PC-3 (cell line): ENCODE measurements at regions not wholly inside any gene's neighbourhood (a gene's known extent, or its start where the extent isn't known, plus 50 kb on each side); places are given as distances from the start of the nearest gene placed in this dataset.

Source experiments
- ATAC-seq: fragments of 200-7000 bp; cut with Tn5 transposase; 2 replicates; pipeline ENCODE4 v1.9.1; 2020; ENCODE audit warnings: mild to moderate bottlenecking, moderate library complexity
- BruUV-seq: library from RNA; stranded (reverse); fragments of 400-500 nt; replicated peaks from 2 replicates; lab custom pipeline; 2021; lab: Mats Ljungman, UMichigan
- CTCF ChIA-PET: fragments of 300-600 bp; sonication (Branson Sonifier 250); formaldehyde crosslinking; loops from one replicate; lab custom pipeline; 2022; ENCODE audit warnings: antibody characterized with exemption; lab: Charles Lee
- POLR2A ChIA-PET: fragments of 300-600 bp; sonication (Branson Sonifier 250); formaldehyde crosslinking; loops from one replicate; lab custom pipeline; 2022; ENCODE audit warnings: antibody characterized with exemption; ENCODE audit not compliant: unreplicated experiment; lab: Charles Lee
- DNase-seq: peaks from one replicate; pipeline ENCODE4 v3.0.0-alpha.2; 2015
- H2AFZ ChIP-seq: fragments of 300-600 bp; sonication (generic); 2 replicates; pipeline ENCODE4 v1.6.0; 2016; ENCODE audit warnings: antibody characterized with exemption, low read length
- H3F3A ChIP-seq: fragments of 300-600 bp; sonication (generic); one replicate; pipeline ENCODE4 v1.6.0; 2017; ENCODE audit warnings: antibody characterized with exemption, low read length, control low read depth, mild to moderate bottlenecking; ENCODE audit not compliant: unreplicated experiment
- H3K27ac ChIP-seq: fragments of 300-600 bp; sonication (generic); 2 replicates; pipeline ENCODE4 v1.5.1; 2016; ENCODE audit warnings: mild to moderate bottlenecking, low read length
- H3K27me3 ChIP-seq: fragments of 300-600 bp; sonication (generic); 2 replicates; pipeline ENCODE4 v1.6.1; 2016; ENCODE audit warnings: low read length, mixed read lengths
- H3K36me3 ChIP-seq: fragments of 300-600 bp; sonication (generic); 2 replicates; pipeline ENCODE4 v1.6.1; 2016; ENCODE audit warnings: low read depth, mixed run types, low read length, mixed read lengths
- H3K4me1 ChIP-seq: fragments of 300-600 bp; sonication (generic); 2 replicates; pipeline ENCODE4 v1.5.1; 2016; ENCODE audit warnings: low read length; ENCODE audit not compliant: insufficient read depth
- H3K4me2 ChIP-seq: fragments of 300-600 bp; sonication (generic); 2 replicates; pipeline ENCODE4 v1.6.0; 2016; ENCODE audit warnings: low read length
- H3K4me3 ChIP-seq: fragments of 300-600 bp; sonication (generic); 2 replicates; pipeline ENCODE4 v1.5.1; 2016; ENCODE audit warnings: mild to moderate bottlenecking, low read length, mixed read lengths
- H3K79me2 ChIP-seq: fragments of 300-600 bp; sonication (generic); 2 replicates; pipeline ENCODE4 v1.6.1; 2017; ENCODE audit warnings: low read length, mixed read lengths
- H3K9ac ChIP-seq: fragments of 300-600 bp; sonication (generic); 2 replicates; pipeline ENCODE4 v1.6.0; 2016; ENCODE audit warnings: mild to moderate bottlenecking, low read length
- H3K9me2 ChIP-seq: fragments of 300-600 bp; sonication (generic); replicated peaks from 2 replicates; pipeline ENCODE4 v1.6.1; 2016; ENCODE audit warnings: mixed run types, low read length, mixed read lengths
- H3K9me3 ChIP-seq: fragments of 300-600 bp; sonication (generic); 2 replicates; pipeline ENCODE4 v1.6.1; 2016; ENCODE audit warnings: low read length, mixed read lengths
- H4K20me1 ChIP-seq: fragments of 300-600 bp; sonication (generic); 2 replicates; pipeline ENCODE4 v1.6.1; 2016; ENCODE audit warnings: low read length, mixed read lengths
- EZH2 ChIP-seq: fragments of 300-600 bp; sonication (generic); IDR thresholded peaks from one replicate; pipeline ENCODE4 v1.6.1; 2017; ENCODE audit warnings: antibody characterized with exemption, mild to moderate bottlenecking, low read length; ENCODE audit not compliant: unreplicated experiment
- EZH2phosphoT487 ChIP-seq: fragments of 300-600 bp; sonication (generic); IDR thresholded peaks from 2 replicates; pipeline ENCODE4 v1.6.1; 2018; ENCODE audit warnings: mild to moderate bottlenecking, antibody characterized with exemption, low read length, borderline replicate concordance
- intact Hi-C: fragments of 100-400 bp; cut with micrococcal nuclease; formaldehyde crosslinking; loops from 2 replicates; pipeline ENCODE4 v1.9.0; 2023
- TF ChIP-seq, protein P1 (sequence below): fragments of 300-600 bp; sonication (generic); conservative IDR thresholded peaks from 2 replicates; pipeline ENCODE4 v1.5.1; 2017; ENCODE audit warnings: antibody characterized with exemption, low read depth, mild to moderate bottlenecking, low read length

- Histone ChIP-seq H3K9ac (no peak overlapping the region), H3K27me3 (no peaks in the 10 kb centered on the region), H3K4me3 (no peak overlapping the region), H3K79me2 (no peaks in the 10 kb centered on the region), H3K9me3 (no peaks in the 10 kb centered on the region), H3K27ac (no peak overlapping the region), H3K36me3 (no peaks in the 10 kb centered on the region), H3K4me2 (no peak overlapping the region), H3K4me1 (no peaks in the 10 kb centered on the region), H3F3A (no peaks in the 10 kb centered on the region), H3K9me2 (no peaks in the 10 kb centered on the region), H4K20me1 (no peaks in the 10 kb centered on the region), H2AFZ (no peak overlapping the region)
- ChIA-PET POLR2A (no interaction called here), CTCF (no interaction called here)
- TF ChIP-seq EZH2phosphoT487 (no peak), EZH2 (no peak)
- TF ChIP-seq, protein P1, sequence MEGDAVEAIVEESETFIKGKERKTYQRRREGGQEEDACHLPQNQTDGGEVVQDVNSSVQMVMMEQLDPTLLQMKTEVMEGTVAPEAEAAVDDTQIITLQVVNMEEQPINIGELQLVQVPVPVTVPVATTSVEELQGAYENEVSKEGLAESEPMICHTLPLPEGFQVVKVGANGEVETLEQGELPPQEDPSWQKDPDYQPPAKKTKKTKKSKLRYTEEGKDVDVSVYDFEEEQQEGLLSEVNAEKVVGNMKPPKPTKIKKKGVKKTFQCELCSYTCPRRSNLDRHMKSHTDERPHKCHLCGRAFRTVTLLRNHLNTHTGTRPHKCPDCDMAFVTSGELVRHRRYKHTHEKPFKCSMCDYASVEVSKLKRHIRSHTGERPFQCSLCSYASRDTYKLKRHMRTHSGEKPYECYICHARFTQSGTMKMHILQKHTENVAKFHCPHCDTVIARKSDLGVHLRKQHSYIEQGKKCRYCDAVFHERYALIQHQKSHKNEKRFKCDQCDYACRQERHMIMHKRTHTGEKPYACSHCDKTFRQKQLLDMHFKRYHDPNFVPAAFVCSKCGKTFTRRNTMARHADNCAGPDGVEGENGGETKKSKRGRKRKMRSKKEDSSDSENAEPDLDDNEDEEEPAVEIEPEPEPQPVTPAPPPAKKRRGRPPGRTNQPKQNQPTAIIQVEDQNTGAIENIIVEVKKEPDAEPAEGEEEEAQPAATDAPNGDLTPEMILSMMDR, result no peak
- intact Hi-C loops, result no loop called here
- ATAC-seq (no peak), DNase-seq (no peak)
- BruUV-seq, result no TSS peak
Measured at GRCh38 chr13:53703371-53704080, 674.9 kb downstream of the OLFM4 start.

- Histone ChIP-seq H4K20me1 (no peaks in the 10 kb centered on the region), H3K27ac (no peak overlapping the region), H2AFZ (no peak overlapping the region), H3K9ac (no peak overlapping the region), H3K9me3 (no peaks in the 10 kb centered on the region), H3F3A (no peaks in the 10 kb centered on the region), H3K4me2 (no peak overlapping the region), H3K79me2 (no peaks in the 10 kb centered on the region), H3K4me3 (no peak overlapping the region), H3K4me1 (no peaks in the 10 kb centered on the region), H3K36me3 (no peaks in the 10 kb centered on the region), H3K9me2 (no peaks in the 10 kb centered on the region), H3K27me3 (no peaks in the 10 kb centered on the region)
- TF ChIP-seq, protein P1, result no peak
- no peak for TF ChIP-seq EZH2
- TF ChIP-seq EZH2phosphoT487, result no peak
- no peak for DNase-seq
- CTCF ChIA-PET, result no interaction called here
- no TSS peak for BruUV-seq
- no peak for ATAC-seq
- intact Hi-C loops, result no loop called here
- POLR2A ChIA-PET, result no interaction called here
Measured at GRCh38 chr13:53719281-53719680, 690.7 kb downstream of the OLFM4 start.

DNA sequence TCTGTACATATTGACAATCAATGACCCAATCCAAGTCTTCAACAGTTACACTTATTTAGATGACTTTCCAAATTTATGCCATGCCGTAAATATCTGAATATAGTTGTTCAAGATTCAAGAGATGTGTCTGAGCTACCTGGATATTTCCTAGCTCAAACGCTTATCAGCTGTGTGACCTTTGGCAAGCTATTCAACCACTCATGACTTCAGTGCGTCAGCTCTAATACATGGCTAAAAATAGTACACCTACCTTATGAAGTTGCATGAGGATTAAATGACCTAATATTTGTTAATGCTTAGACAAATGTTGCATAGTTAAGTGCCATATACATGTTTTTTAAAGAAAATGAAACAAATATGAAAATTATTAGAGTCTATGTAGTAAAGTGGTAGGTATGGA lies 704.1 kb downstream of the OLFM4 start:
- intact Hi-C loops, result no loop called here
- Histone ChIP-seq H3K4me1 (no peaks in the 10 kb centered on the region), H3K27ac (no peak overlapping the region), H3K9me2 (no peaks in the 10 kb centered on the region), H3K4me3 (no peak overlapping the region), H3K9ac (no peak overlapping the region), H2AFZ (no peak overlapping the region), H3K27me3 (no peaks in the 10 kb centered on the region), H3F3A (no peaks in the 10 kb centered on the region), H3K4me2 (no peak overlapping the region), H3K79me2 (no peaks in the 10 kb centered on the region), H3K9me3 (no peaks in the 10 kb centered on the region), H4K20me1 (no peaks in the 10 kb centered on the region), H3K36me3 (no peaks in the 10 kb centered on the region)
- POLR2A ChIA-PET, result no interaction called here
- CTCF ChIA-PET, result no interaction called here
- ATAC-seq, result no peak
- no peak for DNase-seq
- BruUV-seq, result no TSS peak
- no peak for TF ChIP-seq EZH2
- TF ChIP-seq, protein P1, result no peak
- no peak for TF ChIP-seq EZH2phosphoT487
